ENCODE measurements at regions not wholly inside any gene's neighbourhood (a gene's known extent, or its start where the extent isn't known, plus 50 kb on each side); places are given as distances from the start of the nearest gene placed in this dataset.
A peak's percentile ranks its signal among the peaks of the same experiment; 100 is the strongest.

DNA sequence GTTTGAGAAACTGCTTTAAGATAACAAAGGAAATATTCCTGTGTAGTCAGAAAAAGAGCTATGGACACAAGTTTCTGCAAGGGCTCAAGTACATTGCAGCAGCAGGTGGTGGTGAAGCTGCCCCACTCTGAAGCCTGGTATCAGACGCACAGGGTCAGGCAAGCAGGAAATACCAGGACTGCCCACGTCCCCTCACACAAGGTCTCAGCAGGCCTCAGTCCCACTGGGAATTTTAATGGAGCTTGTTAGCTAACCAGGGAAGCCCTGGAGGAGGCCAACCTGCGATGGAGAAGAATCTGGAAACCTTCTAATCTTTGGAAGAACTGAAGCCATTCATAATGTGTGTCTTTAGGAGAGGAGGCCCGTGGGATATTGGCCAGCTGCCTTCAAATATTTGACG lies 168.3 kb downstream of the UXS1 start:
- TF ChIP-seq, protein P1, sequence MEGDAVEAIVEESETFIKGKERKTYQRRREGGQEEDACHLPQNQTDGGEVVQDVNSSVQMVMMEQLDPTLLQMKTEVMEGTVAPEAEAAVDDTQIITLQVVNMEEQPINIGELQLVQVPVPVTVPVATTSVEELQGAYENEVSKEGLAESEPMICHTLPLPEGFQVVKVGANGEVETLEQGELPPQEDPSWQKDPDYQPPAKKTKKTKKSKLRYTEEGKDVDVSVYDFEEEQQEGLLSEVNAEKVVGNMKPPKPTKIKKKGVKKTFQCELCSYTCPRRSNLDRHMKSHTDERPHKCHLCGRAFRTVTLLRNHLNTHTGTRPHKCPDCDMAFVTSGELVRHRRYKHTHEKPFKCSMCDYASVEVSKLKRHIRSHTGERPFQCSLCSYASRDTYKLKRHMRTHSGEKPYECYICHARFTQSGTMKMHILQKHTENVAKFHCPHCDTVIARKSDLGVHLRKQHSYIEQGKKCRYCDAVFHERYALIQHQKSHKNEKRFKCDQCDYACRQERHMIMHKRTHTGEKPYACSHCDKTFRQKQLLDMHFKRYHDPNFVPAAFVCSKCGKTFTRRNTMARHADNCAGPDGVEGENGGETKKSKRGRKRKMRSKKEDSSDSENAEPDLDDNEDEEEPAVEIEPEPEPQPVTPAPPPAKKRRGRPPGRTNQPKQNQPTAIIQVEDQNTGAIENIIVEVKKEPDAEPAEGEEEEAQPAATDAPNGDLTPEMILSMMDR (conservative IDR thresholded peaks at IDR 0.05), result no peak
- no peak overlapping the region for H3K27ac Mint-ChIP-seq (ENCODE audit: unreplicated experiment)

DNA sequence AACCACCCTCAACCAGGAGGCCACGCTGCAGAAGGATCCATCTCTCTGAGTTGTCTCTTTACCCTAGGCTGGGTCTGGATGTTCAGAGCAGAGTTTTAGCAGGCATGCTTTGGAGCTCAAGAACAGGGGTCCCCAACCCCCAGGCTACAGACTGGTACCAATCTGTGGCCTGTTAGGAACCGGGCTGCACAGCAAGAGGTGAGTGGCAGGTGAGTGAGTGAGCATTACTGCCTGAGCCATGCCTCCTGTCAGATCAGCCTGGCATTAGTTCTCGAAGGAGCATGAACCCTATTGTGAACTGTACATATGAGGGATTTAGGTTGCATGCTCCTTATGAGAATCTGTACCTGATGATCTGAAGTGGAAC lies 172.5 kb downstream of the UXS1 start:
- peaks cover 3% of the 10 kb centered on the region for H3K27me3 Mint-ChIP-seq (ENCODE audit: low read depth)
- TF ChIP-seq, protein P1 (conservative IDR thresholded peaks at IDR 0.05), result no peak
- no peak overlapping the region for H3K27ac Mint-ChIP-seq (ENCODE audit: unreplicated experiment)
- no peak overlapping the region for H3K4me3 Mint-ChIP-seq
- no peaks in the 10 kb centered on the region for H3K9me3 Mint-ChIP-seq
- DNase-seq (ENCODE audit: low read depth, low spot score), result no peak
- H3K4me1 Mint-ChIP-seq, result peaks cover 4% of the 10 kb centered on the region
- no peaks in the 10 kb centered on the region for H3K36me3 Mint-ChIP-seq (ENCODE audit: low read depth)

More for the DNA sequence above, 168.3 kb downstream of the UXS1 start:
- Mint-ChIP-seq H3K27me3 (ENCODE audit: low read depth) (peaks cover 3% of the 10 kb centered on the region), H3K4me3 (no peak overlapping the region), H3K9me3 (no peaks in the 10 kb centered on the region), H3K36me3 (ENCODE audit: low read depth) (no peaks in the 10 kb centered on the region), H3K4me1 (peaks cover 10% of the 10 kb centered on the region)
- no peak for DNase-seq (ENCODE audit: low read depth, low spot score)

DNA sequence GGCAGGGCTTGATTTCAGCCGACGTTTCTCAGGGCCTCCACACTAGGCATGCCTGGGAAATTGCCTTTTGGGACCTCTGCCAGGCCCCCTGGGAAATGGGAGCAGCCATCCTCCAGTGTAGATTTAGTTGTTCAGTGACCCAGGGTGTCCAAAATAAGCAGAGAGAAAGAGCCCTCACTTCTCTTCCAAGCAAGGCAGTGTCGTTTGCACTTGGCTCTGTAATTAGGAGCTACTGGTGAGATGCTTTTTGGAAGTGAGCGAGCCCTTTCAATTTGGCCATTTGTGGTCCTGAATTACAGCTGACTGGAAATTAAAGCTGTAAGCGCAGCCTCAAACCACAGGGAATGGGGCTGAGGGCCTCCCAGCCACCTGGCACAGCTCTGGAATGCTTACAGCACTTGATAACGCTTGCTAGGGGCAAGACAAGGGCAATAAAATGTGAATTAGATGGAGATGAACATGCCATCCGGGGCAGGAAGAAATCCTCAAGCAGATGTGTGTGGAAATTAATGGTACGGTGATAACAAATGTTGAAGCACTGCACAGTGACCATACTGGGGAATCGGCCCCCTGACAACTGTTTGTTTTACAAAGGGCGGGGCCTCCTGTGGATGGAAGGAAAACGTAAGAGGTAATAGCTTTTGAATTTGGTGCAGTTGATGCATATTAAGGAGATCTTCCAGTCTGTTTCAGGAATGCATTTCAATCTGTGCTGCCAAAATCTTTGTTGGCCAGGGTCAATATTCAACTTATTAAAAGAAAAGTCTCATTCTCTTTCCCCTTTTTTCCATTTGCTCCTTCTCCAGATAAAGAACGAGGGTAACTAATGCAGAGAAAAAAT lies 173.1 kb downstream of the UXS1 start:
- Mint-ChIP-seq H3K27me3 (ENCODE audit: low read depth) (peaks cover 3% of the 10 kb centered on the region), H3K27ac (ENCODE audit: unreplicated experiment) (no peak overlapping the region), H3K4me1 (peaks cover 4% of the 10 kb centered on the region), H3K36me3 (ENCODE audit: low read depth) (no peaks in the 10 kb centered on the region), H3K9me3 (no peaks in the 10 kb centered on the region), H3K4me3 (no peak overlapping the region)
- DNase-seq (ENCODE audit: low read depth, low spot score), result no peak
- TF ChIP-seq, protein P1 (conservative IDR thresholded peaks at IDR 0.05), result no peak

DNA sequence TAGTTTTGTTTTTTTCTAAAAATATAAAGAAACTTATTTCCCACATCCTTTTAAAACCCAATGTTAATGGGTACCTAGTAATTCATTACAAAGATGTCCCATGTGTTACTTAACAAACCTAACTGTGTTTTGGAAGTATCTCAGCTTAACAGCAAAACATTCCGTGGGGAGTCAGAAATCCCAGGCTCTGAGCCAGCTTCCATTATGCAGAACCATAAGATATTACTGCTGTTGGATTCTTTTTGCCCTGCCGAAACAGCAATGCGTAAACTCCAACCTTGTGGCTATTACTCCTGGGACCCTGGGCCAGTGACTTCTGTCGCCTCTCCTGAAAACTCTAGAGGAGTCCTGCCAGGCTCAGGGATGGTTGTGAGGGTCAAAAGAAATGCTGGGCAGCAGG lies 174.1 kb downstream of the UXS1 start:
- Mint-ChIP-seq H3K4me1 (peaks cover 4% of the 10 kb centered on the region), H3K27me3 (ENCODE audit: low read depth) (peaks cover 3% of the 10 kb centered on the region), H3K4me3 (no peak overlapping the region), H3K27ac (ENCODE audit: unreplicated experiment) (no peak overlapping the region), H3K36me3 (ENCODE audit: low read depth) (no peaks in the 10 kb centered on the region), H3K9me3 (no peaks in the 10 kb centered on the region)
- TF ChIP-seq, protein P1 (conservative IDR thresholded peaks at IDR 0.05), result no peak
- no peak for DNase-seq (ENCODE audit: low read depth, low spot score)

DNA sequence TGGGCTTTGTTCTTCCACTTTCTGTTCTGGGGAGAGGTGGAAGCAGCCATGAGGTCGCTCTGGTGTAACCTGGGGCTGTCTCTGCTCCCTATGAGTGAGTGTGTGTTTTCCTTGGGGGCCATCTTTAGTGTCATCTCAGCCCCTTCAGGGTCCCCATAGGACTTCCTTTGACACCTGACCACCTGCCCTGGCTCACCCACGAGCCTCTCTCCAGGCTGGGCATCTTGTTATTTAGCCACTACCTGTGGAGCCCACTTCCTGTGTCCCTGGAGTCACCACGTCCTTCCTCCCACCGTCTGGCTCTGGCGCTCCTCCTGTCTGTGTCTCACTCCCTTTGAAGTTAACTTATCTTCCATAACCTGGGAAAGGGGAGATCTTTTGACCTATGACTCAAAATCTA lies 176.0 kb downstream of the UXS1 start:
- Mint-ChIP-seq H3K27ac (ENCODE audit: unreplicated experiment) (peak overlapping the region; percentile 20), H3K4me3 (no peak overlapping the region), H3K36me3 (ENCODE audit: low read depth) (no peaks in the 10 kb centered on the region), H3K4me1 (peaks cover 4% of the 10 kb centered on the region), H3K27me3 (ENCODE audit: low read depth) (no peaks in the 10 kb centered on the region), H3K9me3 (peaks cover 2% of the 10 kb centered on the region)
- DNase-seq (ENCODE audit: low read depth, low spot score), result no peak
- TF ChIP-seq, protein P1 (conservative IDR thresholded peaks at IDR 0.05), result no peak
